NCI-H345 (cell line): ENCODE measurements at regions not wholly inside any gene's neighbourhood (a gene's known extent, or its start where the extent isn't known, plus 50 kb on each side); places are given as distances from the start of the nearest gene placed in this dataset.

ENCODE experiments used
- DNase-seq: peaks from one replicate; lab custom pipeline; 2025; lab: John Stamatoyannopoulos, UW

DNA sequence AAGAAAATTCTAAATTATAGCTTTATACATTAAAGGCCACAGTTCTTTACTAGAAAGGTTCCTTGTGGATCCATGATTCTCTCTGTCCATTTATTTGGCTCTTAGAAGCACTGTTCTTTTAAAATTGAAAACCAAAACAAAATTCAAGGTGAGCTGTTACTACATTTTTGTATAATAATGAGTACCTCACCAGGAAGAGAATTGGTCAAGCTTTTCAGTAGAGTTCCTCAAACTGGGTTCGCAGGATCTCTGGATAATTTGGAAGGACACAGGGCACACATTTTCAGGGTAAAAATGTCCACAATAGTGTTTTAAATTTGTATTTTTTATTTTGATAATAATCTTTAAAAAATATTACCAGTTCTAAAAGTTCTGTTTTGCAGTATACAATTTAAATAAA, 93.0 kb downstream of the PPP1R3A start:
- DNase-seq: no peak

DNA sequence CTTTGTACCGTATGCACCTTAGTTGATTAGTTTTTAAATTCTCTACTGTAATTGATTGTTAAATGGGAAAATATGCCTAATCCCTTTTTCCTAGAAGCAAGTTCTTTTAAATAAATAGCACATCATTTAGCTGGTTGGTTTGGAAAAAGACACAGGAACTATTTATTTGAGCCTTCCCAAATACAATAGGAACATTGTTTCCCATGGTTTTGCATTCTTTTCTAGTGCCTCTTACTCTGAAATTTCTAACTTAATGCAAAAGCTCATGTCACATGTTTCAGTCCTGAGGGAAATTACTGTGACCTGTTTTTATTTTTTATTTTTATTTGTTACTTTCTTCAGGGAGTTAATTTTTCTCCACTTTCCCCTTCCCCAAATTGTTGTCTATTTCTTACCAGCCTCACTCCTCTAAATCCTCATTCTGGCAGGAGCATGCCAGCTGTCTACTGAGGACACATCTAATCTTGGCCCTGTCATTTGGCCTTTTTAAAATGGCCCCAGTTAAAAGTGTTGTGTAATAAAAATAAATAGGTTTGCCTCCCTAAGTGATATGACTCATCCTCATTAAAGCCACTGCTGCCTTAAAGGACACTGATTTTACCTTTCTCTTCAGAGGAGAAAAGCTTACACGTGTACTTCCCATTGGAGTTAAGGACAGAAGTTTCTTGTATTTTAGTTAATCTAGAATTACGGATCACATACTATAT, 94.5 kb downstream of the PPP1R3A start:
- DNase-seq: no peak

DNA sequence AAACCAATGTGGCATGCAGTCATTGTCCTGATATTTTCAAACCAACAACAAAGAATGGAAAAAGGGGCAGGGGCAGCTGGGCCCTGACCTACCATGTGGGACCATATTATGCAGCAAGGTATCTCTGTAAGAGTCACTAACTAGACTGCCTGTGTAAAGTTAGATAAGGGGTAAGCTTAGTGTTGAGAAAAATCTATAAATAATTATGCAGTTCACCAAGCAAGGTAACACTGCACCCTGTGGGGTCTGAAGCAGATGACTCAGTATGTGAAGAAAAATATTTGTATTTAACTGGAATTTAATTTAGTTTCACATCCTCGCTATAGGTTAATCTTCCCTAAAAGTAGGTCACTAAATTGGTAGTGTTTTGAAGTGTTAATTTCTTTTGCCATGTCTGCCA, 99.3 kb downstream of the PPP1R3A start:
- DNase-seq: no peak

DNA sequence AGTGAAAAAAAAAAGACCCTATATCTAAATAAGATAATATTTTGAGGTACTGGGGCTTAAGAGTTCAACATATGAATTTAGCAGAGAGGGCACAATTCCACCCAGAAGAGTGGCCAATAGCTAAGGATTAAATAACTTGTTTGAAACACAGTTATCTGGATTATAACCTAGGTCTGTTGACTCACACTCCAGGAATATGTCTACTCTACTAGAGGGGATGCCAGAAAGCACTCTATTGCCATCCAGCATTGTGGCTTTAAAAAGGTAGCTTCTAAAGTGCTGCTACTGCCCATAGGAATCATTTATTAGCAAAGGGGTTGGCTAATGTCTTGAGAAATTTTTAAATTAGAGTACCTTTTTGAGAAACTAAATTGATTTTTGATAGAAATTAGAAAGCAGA, 102.2 kb downstream of the PPP1R3A start:
- no peak for DNase-seq

DNA sequence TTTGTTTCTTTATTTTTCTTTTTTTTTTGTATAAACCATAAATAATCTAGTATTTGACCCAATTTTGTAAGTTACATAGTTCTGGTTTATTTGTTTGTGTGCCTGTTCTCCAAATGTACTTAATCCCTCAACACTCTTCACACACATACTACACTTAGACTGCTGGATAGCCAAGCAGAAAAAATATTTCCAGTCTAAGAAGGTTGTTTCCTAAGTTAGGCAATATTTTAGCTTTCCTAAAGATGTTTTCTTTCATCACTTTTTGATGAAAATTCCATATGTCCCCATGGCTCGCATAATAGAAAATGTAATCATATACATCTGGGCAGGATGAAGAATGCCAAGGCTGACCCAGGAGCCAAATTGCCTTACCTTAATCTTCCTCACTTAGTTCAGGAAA, 105.3 kb downstream of the PPP1R3A start:
- no peak for DNase-seq

DNA sequence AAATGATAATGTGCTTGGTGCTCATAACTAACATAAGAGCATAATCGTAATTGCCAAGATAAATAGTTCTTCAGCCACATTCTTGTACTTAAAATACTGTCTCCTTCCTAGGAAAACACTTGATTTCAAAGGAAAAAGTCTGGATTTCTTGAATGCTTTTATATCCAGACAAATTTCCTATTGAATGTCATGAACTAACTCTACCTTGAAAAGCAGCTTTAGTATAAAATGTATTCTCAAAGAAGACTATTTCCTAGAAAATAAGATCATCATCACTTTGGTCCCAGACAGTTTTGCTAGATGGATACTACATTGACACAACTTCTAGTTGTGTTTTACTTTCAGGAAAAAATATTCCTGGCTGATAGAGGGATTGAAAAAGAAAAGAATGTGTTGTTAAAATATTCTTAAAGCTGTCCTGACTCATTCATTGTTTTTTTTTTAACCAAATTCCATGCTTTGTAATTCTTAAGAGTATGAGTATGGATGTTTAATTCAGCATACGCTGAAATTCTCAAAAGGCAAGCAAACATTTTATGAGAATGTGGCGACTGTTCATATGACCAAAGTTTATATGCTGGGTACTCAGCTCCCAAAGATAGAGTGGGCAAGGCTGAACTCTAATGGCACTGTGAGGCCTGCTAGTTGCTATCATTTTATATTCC, 106.1 kb downstream of the PPP1R3A start:
- no peak for DNase-seq

DNA sequence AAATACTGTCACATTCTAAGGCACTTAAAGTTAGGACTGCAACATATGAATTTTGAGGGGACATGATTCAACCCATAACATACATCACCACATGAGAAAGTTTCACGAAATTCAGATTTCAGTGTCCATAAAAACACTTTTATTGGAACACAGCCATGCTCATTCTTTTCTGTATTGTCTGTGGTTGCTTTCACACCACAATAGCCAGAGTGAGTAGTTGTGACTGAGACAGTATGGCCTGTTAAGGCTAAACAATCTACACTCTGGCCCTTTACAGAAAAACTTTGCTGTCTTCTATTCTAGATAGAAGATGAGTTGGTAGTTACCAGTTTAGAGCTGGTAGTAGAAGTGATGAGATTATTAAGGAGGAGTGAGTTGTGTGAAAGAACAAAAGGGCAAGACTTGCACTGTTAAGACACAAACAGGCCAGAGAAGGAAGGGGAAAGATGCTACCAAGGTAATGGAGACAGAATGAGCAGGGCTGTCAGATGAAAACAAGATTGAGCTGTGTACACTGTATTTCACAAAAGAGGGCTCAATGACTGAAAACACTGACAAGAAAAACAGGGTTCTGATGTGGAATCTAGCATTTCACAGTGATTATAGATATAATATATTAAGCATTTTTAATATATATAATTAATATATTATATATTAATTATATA, 108.6 kb downstream of the PPP1R3A start:
- no peak for DNase-seq

DNA sequence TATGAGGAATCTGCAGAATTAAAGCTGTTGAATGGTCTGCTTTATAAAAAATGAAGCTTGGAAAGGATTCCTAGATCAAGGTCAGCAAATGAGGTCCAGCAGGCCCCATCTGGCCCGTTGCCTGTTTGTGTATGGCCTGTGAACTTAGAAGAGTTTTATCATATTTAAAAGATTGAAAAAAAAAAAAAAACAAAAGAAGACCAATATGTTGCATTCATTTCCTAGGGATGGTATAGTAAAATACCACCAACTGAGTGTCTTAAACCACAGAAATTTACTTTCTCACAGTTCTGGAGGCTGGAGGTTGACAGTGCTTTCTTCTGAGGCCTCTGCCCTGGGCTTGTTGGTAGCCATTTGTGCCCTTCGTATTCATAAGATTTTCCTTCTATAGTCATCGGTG, 109.2 kb downstream of the PPP1R3A start:
- DNase-seq: no peak

DNA sequence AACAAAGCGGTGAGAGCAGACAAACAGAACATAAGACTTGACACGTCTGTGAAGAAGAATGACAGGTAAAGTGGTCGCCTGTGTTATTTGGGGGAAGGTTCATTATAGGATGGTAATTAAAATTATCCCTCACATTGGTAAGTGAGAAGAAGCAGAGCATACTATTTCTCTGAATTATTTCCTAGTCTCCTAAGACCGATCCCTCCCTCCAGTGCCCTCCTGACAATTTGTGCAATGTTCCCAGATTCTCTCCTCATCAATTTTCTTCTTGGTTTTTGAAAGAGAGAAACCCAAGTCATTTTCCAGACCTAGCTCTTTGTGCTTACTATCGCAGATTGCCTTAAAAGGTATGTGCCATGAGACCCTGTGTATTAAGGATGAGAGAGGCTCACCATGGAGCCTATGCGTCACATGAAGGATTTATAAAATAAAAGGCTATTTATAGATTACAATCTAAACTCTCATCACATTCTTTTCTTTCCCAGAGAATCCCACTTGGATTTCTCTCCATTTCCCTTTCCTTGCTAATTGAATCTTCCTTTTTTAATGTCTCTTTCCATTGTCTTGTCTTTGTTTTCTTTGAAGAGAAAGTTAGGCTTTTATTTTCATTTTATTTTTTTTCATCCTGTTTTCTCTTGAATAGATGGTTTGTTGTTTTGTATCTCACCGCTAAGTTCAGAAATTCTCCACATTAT, 112.0 kb downstream of the PPP1R3A start:
- no peak for DNase-seq

DNA sequence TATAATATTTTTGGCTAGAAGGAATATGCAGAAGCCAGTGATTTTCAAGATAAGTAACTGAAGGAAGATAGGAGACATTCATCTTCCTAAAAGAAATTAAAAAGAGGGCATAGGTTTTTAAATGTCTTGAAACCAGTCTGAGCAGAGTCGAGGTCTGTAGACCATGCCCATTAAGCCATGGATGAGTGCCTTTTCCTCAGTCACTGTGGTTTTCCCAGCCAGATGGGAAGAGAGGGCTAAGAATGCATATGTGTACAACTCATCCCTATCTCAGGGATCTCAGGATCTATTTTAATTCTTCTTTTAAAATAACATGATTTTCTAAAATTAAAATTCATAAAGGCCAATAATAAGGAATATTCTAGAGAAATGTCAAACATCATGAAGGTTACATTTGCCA, 112.8 kb downstream of the PPP1R3A start:
- DNase-seq: no peak

DNA sequence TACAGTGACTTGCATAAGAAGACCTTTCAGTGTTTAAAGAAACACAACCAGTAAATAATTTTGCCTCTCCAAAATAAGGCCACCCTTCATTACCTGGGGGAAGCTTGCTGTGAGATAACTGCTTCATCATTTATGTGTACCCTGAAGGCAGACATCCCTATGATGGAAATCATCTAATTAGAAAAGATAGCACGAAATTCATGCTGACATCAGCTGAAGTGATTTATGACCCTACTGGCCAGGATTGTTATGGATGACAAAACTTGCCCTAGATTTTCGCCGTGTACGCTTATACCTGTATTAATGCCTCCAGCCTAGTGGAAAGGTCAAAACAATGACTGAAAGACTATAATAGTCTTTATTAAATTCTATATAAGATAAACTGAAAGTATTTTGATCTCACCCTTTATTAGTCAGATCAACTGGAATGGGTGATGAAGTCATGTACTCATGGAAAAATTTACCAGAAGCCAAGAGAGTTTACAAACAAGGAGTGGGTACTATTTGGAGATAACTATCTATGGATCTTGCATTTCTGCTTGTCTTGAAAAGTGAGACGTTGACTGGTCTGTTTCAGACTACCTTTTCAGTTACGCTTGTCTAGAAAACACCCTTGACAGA, 114.2 kb downstream of the PPP1R3A start:
- DNase-seq: no peak

DNA sequence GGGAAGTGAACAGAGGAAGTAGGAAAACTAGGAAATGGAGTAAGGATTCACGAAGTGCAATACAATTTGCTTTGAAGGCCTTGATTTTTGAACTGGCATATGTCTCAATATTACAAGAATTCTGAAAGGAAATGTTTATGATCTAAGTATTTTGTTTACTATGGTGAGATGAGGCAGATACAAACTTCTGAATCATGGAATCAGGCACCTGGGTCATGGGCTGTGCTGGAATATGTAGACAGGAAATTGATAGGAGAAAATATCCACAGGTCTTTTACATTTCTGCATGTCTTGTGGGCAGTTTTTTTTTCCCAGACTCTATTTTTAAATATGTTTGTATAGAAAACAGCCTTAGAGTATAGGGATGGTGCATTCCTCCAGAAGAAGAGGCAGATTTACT, 117.1 kb downstream of the PPP1R3A start:
- DNase-seq: no peak

DNA sequence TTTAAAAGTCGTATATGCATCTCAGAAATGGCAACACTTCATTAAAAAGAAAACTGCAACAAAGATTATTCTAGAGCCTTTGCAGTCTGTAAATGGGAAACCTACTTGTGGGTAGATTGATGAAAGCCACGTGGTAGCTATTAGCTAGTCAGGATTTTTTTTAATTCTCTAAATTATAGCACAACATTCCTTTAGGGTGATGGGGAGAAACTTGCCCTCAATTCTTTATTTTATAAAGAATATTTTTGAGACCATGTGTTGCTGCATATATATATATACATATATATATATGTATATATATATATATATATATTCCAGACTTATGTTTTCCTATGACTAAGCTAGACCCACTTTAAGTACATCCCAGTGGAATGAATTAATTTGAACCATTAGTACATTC, 118.0 kb downstream of the PPP1R3A start:
- DNase-seq: no peak

DNA sequence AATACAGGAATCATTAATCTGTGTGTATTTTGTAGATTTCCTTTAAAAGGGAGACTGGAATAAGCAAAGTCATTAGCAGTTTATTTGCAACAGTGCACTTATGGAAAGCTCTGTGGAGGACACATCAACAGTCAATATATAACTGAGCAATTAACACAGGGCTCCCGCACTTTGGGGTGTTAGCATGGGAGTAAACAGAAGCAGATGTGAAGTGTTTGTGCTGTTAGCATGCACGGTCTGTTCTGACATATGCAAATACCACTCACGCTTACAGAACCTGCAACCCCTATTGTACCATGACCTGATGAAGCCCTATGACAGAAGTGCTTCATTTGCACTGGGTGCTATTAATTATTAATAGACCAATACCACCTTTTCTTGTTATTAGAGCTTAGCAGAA, 118.9 kb downstream of the PPP1R3A start:
- DNase-seq: peak; percentile 69

DNA sequence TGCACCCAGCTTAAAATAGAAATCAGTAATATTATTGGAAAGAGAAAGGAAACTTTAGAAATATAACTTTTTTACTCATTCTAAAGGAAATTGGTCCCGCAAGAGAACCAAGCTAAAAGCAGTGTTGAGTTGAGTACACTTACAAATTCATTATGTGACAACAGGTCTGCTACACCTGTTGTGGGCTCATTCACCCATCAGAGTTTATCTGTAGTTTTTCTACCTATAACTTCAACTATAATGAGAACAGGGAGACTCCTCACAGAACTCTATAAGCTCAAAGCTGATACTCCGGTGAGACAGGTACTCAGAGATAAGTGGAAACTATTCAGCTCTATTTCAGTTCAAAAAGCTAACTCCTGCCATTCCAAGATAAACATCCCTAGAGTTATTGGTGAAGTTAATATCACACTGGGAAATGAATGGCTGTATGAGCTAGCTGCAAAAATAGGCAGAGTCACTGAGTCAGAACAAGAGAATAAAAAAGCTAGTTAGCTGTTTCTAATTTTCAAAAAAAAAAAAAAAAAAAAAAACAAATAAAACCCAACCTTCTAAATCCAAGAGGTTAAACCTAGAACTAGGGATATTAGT, 121.3 kb downstream of the PPP1R3A start:
- DNase-seq: peak; percentile 39

DNA sequence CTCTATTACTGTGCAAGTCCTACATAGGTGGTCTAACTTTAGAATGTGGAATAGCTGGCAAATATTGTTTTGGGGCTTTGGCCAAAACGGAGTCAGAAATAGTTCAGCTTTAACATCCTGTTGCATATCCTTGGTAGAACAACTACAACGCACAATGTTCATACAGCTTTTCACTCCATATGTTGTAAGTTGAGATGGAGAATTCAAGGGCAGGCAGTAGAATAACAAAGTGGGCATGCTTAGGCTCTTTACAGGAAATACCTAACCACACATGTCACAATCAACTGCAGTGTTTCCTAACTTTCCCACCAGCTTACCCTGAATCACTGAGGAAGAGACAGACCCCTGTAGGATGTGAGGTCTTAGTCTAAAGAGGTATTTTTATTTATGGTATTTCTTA, 122.3 kb downstream of the PPP1R3A start:
- no peak for DNase-seq

DNA sequence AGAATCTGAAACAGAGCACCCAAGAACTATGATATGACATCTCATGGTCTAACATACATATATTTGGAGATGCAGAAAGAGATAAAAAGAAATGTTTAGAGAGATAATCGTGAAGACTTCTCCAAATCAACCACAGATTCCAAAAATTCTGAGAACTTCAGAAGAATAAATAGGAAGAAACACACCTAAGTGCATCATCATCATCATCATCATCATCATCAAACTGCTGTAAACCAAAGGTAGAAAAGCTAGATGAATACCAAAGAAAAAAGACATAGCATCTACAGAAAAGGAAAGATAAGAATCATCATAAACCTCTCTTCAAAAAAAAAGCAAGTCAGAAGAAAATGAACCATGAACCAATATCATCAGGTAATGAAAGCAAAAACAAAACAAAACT, 124.2 kb downstream of the PPP1R3A start:
- DNase-seq: no peak

DNA sequence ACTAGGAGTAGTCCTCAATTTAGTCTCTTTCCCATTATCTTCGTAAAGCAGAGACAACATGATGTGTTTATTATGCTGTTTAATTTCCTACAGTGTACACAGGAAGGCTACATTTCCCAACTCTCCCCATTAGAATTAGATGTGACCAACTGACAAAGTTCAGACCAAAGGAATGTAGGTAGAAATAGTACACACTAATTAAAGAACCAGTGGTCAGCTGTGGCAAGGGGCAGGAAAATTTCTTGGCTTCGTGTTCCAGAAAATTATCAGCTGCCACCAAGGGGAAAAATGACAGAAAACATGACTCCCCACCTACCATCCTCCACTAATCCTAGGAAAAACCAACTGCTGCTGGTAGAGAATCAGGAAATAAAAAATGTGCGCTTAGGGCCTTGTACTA, 125.6 kb downstream of the PPP1R3A start:
- DNase-seq: no peak

DNA sequence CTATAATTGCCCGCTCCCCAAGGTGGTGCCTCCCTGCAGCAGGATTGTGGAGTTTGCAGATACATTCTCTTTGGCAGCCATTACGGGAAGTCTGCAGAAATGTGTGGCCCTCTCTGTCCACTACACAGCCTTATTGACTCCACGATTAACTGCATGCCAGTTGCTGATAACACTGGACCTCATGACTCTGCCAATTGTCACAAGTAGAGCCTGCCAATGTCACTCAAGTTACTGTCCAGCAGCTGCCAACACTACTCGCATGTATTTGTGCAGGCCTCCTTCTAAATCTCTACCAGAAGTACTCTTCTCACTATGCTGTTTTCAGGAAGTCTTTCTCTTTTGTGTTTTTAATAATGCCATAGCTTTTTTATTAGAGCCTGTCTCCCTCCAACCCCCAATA, 128.8 kb downstream of the PPP1R3A start:
- no peak for DNase-seq

DNA sequence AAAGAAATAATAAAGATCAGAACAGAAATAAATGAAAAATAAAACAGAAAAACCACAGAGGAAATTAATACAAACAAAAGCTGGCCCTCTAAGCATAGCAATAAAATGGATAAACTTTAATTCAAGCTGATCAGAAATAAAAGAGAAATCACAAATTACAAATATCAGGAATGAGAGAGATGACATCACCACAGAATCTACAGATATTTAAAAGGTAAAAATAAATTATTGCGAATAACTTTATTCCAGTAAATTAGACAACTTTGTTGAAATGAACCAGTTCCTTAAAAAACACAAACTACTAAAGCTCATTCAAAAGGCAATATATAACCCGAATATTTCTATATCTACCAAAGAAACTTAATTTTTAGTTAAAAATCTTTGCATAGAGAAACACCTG, 131.7 kb downstream of the PPP1R3A start:
- no peak for DNase-seq

DNA sequence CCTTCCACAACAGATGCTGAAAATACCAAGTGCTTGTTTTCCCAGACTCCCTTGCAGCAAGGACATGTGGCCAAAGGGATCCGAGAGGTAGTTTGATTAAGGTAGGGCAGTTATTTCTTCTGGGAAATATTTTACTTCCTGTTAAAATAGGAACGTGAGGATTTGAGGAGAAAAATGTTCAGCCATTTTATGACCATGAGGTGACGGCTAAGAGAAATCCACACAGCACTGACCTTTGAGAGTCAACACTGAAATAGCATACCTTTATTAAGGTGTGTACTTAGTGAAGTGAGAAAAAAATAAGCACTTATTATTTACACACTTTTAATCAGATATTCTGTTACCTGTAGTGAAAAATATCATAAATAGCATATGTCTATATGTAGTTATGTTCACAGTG, 133.9 kb downstream of the PPP1R3A start:
- no peak for DNase-seq

DNA sequence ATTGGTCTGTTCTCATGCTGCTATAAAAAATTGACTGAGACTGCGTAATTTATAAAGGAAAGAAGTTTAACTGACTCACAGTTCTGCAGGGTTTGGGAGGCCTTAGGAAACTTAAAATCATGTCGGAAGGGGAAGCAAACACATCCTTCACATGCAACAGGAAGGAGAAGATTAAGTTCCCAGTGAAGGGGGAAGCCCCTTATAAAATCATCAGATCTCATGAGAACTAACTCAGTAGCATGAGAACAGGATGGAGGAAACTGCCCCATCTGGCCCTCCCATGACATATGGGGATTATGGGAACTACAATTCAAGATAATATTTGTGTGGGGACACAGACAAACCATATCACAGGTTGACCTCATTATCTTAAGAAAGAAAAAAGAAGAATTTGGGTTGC, 134.5 kb downstream of the PPP1R3A start:
- no peak for DNase-seq
